ENCODE measurements at regions not wholly inside any gene's neighbourhood (a gene's known extent, or its start where the extent isn't known, plus 50 kb on each side); places are given as distances from the start of the nearest gene placed in this dataset.

GRCh38 chr3:135632556-135633065 is 332.9 kb upstream of the PPP2R3A start:
- Histone ChIP-seq H3K9me1 (ENCODE audit: insufficient read depth, low read length) (no peaks in the 10 kb centered on the region), H3K36me3 (ENCODE audit: control insufficient read depth, insufficient read depth, low read length) (no peaks in the 10 kb centered on the region), H3K23ac (ENCODE audit: low read depth, low read length) (no peak overlapping the region), H2BK15ac (ENCODE audit: low read depth, low read length) (no peak overlapping the region), H3K4me1 (ENCODE audit: control insufficient read depth, insufficient read depth, low read length) (no peaks in the 10 kb centered on the region), H3K27ac (ENCODE audit: insufficient read depth, low read length) (no peak overlapping the region), H3K4me3 (ENCODE audit: insufficient read depth, low read depth, low read length) (no peak overlapping the region), H4K20me1 (ENCODE audit: insufficient read depth, low read length) (no peaks in the 10 kb centered on the region), H3K27me3 (ENCODE audit: control insufficient read depth, insufficient read depth, low read length) (no peaks in the 10 kb centered on the region), H2AK5ac (ENCODE audit: low read depth, low read length) (no peak overlapping the region), H2BK120ac (ENCODE audit: low read depth, low read length) (no peak overlapping the region), H3K4ac (ENCODE audit: low read depth, low read length) (no peak overlapping the region), H4K5ac (ENCODE audit: low read depth, low read length) (no peak overlapping the region), H4K8ac (ENCODE audit: low read depth in 2 of 2, low read length in 2 of 2) (no peak overlapping the region), H3K79me1 (ENCODE audit: low read depth in 1 of 2, low read length in 2 of 2) (no peaks in the 10 kb centered on the region), H2AFZ (replicated peaks; ENCODE audit: low read length, poor library complexity) (no peak overlapping the region), H3K14ac (replicated peaks; ENCODE audit: low read depth, low read length) (no peak overlapping the region), H4K91ac (ENCODE audit: insufficient read depth, low read depth, low read length) (no peak overlapping the region), H3K18ac (ENCODE audit: low read depth, low read length) (no peak overlapping the region), H3K9me3 (ENCODE audit: control insufficient read depth, insufficient read depth, low read length) (no peaks in the 10 kb centered on the region), H2BK5ac (ENCODE audit: low read depth, low read length, poor library complexity, severe bottlenecking) (no peak overlapping the region), H2BK20ac (ENCODE audit: low read depth, low read length) (no peak overlapping the region), H3K4me2 (ENCODE audit: low read depth, low read length) (no peak overlapping the region), H2AK9ac (replicated peaks; ENCODE audit: low read depth, low read length, poor library complexity) (no peak overlapping the region), H3K9ac (ENCODE audit: low read depth, low read length) (no peak overlapping the region), H3K56ac (ENCODE audit: extremely low read depth, insufficient read depth, low read length) (no peak overlapping the region)
- BruUV-seq (replicated peaks) = no TSS peak
- POLR2A ChIA-PET (ENCODE audit: unreplicated experiment) = no interaction called here
- DNase-seq (no peak), ATAC-seq (ENCODE audit: low read depth) (no peak)
- dilution Hi-C loops (cut with HindIII; ENCODE audit: low sequenced_read_pairs, unreplicated experiment) (no loop called here), in situ Hi-C loops (cut with MboI; ENCODE audit: low sequenced_read_pairs) (no loop called here), intact Hi-C loops (cut with micrococcal nuclease) (no loop called here)
- WGBS, 2 experiments (ENCODE audit: extremely low coverage in 2 of 2, insufficient read length in 1 of 2) = no CpG with 5 or more reads among the region's 2 CpGs
- CTCF ChIA-PET = no interaction called here
- TF ChIP-seq CHD1 (IDR thresholded peaks at IDR 0.05; ENCODE audit: low read depth, low read length) = no peak
- TF ChIP-seq, protein P1, sequence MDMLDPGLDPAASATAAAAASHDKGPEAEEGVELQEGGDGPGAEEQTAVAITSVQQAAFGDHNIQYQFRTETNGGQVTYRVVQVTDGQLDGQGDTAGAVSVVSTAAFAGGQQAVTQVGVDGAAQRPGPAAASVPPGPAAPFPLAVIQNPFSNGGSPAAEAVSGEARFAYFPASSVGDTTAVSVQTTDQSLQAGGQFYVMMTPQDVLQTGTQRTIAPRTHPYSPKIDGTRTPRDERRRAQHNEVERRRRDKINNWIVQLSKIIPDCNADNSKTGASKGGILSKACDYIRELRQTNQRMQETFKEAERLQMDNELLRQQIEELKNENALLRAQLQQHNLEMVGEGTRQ (IDR thresholded peaks at IDR 0.05; ENCODE audit: low read depth, low read length) = no peak
